NT2/D1 (cell line): ENCODE measurements at regions not wholly inside any gene's neighbourhood (a gene's known extent, or its start where the extent isn't known, plus 50 kb on each side); places are given as distances from the start of the nearest gene placed in this dataset.

Experiments
- SUZ12 ChIP-seq: IDR thresholded peaks from 2 replicates; pipeline ENCODE4 v1.6.1; 2011; ENCODE audit not compliant: insufficient read length, insufficient read depth; ENCODE audit errors: extremely low read depth
- YY1 ChIP-seq: IDR thresholded peaks from 2 replicates; pipeline ENCODE4 v1.6.1; 2011; ENCODE audit not compliant: insufficient read length, insufficient read depth
- ZNF274 ChIP-seq: IDR thresholded peaks from 2 replicates; pipeline ENCODE4 v1.6.1; 2011; ENCODE audit warnings: mild to moderate bottlenecking, low read depth, low read length

DNA sequence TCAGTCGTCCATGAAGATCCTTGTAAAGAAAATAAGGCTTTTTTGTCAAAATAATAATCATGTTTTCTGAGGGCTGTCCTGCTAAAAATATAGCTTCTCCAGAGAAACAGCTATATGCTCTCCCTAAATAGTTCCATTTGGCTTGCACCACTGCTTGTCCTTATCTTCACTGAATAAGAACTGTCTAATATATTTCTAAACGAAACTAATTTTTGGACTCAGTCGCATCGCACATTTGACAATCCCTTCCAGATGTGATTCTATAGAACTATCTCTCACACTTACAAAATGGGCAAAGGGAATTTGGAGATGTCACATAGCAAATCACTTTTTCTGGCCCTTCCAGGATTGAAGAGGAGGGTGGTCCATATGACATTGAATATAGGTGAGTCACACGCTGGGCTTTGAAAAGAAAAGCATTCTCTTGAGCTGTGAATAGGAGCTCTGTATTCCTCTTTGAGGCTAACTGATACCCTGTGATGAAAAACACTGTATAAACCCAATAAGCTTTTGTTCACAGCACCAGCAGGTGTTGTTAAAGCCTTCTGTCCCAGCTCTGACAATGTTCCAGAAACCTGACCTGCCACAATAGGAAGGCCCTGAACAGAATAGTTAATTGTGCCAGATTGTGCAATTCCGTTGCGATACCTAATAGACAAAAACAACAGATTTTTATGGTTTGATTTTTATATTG, 1144.2 kb downstream of the ROBO2 start:
- TF ChIP-seq YY1 (no peak), ZNF274 (no peak), SUZ12 (no peak)
